SH-SY5Y (cell line): ENCODE measurements at regions not wholly inside any gene's neighbourhood (a gene's known extent, or its start where the extent isn't known, plus 50 kb on each side); places are given as distances from the start of the nearest gene placed in this dataset.

ENCODE experiments used
- GATA2 ChIP-seq: IDR thresholded peaks from 2 replicates; pipeline ENCODE4 v1.6.1; 2011; ENCODE audit warnings: mild to moderate bottlenecking, low read depth, low read length
- GATA3 ChIP-seq: IDR thresholded peaks from 2 replicates; pipeline ENCODE4 v1.6.1; 2011; ENCODE audit warnings: low read depth, mild to moderate bottlenecking, low read length, moderate library complexity

DNA sequence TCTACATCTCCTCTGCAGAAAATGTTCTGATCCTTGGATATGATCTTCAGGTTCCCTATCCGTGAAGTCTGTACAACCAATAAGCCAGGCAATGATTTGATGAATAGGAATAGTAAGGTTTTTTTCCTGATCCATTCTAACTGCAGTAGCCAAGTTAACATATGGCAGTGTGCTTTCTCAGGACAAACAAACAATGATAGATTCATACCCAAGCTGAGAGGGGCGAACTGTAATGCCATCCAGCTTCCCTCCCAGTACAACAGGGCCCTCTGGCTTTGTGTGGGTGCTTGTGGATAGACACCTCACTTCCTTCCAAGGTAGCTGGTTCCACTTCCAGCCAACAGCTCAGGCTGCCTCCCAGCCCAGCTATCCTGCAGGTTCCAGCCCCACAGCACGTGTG is 359.2 kb downstream of the CDH26 start:
- TF ChIP-seq GATA2 (no peak), GATA3 (no peak)
